GM21619 (cell line): ENCODE measurements at regions not wholly inside any gene's neighbourhood (a gene's known extent, or its start where the extent isn't known, plus 50 kb on each side); places are given as distances from the start of the nearest gene placed in this dataset.
A peak's percentile ranks its signal among the peaks of the same experiment; 100 is the strongest.

Source experiments
- ATAC-seq: cut with Tn5 transposase; IDR thresholded peaks from one replicate; pipeline ENCODE4 v1.9.1; 2021; ENCODE audit not compliant: unreplicated experiment

DNA sequence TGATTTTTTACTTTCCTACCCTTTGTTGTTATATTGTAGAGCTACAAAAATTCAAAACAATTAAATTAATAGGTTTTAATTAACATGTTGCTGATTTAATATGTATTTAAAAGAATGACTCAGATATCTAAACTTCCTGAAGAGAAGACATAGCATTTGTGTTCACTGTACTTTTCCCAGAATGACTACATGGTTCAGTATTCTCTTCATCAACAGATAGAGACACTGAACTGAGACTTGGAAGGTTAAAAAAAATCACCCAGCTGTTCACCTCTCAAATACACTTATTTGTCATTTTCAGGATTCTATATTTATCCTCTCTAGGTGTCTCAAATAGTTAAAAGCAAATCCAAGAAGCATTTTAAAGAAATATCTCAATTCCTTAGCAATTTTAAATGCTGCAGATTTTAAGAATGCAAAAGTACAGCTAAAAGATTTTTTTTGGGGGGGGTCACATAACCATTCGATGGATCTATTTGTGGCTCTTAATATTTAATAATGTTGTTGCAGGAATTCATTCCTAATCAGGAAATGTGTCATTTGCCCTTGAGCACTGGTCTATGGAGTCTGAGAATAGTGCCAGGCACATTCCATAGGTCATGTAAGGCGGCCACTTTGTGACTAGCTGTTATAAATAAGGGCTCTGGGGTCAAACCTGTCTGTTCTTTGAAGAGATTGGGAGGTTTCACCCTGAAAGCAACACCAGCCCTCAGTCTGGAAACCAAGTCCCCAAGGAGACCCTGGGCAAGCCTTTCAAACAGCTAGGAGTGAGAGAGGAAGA, 463.1 kb downstream of the NR2F1-AS1 start:
- no peak for ATAC-seq

- ATAC-seq, result no peak
Measured at GRCh38 chr5:93107805-93108520, 473.1 kb downstream of the NR2F1-AS1 start.

GRCh38 chr5:93107141-93107540, 473.9 kb downstream of the NR2F1-AS1 start:
- no peak for ATAC-seq

GRCh38 chr5:93101661-93102060, 479.4 kb downstream of the NR2F1-AS1 start:
- no peak for ATAC-seq

GRCh38 chr5:93100976-93101375, 480.0 kb downstream of the NR2F1-AS1 start:
- no peak for ATAC-seq

- ATAC-seq, result no peak
Measured at GRCh38 chr5:93100428-93100827, 480.6 kb downstream of the NR2F1-AS1 start.

DNA sequence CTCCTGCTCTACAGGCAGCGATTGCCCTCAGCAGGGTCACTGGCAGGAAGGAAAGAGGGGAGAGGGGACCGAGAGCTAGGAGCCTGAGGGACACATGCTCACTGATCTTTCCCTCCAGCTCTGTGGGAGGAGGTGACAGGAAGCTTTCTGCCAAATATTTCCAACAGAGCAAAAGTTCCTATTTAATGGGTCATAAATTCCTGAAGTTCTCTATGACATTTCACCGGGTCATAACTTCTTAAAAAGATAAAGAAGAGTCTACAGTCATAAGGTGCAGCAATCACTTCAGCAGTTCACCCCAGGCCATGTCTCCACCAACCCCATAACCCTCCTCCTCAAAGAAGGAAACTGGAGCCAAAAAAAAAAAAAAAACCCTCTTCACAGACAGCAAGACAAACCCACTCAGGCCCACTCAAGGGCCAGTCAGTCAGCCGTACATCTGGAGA, 481.1 kb downstream of the NR2F1-AS1 start:
- ATAC-seq, result no peak

DNA sequence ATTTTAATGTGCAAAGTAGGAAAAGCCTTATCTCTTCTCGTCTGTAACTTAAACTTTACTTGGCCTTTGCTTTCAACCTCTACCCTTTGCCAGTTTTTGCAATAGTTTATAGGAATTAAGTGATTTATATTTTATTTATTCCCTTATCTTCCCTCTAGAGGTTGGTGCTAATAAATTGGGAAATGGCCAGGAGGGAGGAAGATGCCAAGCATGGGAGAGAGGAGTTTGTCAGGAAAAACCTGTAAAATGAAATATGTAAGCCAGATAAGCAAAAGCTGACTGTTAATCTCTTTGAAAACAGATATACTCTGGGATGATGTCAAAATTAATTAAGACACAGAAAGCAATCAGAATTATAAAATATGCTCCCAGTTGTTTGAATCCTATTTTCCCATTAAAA, 484.5 kb downstream of the NR2F1-AS1 start:
- ATAC-seq, result no peak

DNA sequence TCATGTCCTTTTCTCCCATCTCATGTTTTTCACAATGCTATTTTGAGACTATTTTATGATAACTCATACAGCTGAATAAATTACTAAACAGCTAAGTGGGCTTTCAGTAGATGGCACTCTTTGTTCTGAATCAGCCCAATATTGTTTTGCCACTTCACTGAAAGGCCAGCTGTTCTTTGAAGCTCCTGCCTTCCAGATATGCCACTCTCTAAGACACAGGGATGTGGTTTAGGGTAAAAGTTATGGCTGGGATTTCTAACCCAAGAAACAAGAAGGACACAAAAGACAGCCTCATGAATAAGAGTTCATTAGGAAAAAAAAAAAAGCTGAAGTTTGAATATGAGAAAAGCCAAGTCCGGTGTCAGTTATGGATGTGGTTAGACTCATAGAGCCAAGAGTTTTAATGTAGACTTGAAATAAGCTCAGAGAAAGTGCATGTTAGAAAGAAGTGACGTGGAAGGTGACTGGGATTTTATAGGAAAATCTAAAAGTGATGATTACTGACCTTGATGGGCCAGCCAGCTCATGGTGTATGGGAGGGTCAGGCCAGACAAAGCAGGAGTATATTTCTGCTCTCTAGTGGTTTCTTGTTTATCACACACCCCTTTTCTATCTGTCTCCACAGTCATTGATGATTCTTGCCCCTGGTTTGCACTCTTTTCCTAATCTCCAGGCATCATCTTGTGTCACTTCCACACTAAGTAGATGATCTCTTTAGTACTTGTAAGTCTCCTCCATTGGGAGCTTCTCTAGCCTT, 488.5 kb downstream of the NR2F1-AS1 start:
- ATAC-seq, result no peak

DNA sequence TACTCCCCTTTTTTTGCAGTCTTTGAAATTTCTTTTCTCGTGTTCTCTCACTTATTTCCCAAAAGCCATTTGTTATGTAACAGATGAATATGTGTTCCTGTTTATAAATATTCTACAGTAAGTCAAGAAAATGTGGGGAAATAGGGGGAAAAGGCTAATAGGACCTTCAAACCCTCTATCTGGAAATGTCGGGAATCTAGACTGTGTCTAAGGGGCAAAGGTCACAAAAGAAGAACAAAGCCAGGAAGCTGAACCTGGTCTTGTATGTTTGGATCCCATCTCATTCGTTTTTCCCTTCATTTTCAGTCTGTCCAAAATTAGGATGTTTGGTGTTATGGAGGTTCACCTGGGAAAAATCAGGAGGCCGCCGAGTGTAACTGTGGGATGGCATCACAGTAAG, 490.3 kb downstream of the NR2F1-AS1 start:
- no peak for ATAC-seq

GRCh38 chr5:93088592-93089389, 492.2 kb downstream of the NR2F1-AS1 start:
- no peak for ATAC-seq

DNA sequence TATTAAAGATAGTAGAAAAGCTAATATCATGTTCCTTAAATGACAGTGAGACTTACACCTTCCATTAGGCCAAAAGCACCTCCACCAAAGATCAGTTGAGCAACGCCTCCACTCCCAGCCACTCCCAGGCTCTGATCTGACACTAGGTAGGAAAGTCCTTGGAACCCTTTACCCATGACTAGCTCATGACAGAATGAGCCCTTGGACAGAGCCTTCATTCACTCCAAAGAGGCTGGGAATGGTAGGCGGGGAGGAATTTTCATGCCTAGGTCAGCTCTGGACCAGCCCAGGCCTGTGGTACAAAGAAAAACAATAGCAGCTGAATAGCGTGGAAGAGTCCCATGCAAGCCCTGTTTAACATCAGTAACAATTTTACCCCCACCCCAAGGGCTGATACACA, 493.7 kb downstream of the NR2F1-AS1 start:
- no peak for ATAC-seq

GRCh38 chr5:93082981-93083380, 498.0 kb downstream of the NR2F1-AS1 start:
- no peak for ATAC-seq

DNA sequence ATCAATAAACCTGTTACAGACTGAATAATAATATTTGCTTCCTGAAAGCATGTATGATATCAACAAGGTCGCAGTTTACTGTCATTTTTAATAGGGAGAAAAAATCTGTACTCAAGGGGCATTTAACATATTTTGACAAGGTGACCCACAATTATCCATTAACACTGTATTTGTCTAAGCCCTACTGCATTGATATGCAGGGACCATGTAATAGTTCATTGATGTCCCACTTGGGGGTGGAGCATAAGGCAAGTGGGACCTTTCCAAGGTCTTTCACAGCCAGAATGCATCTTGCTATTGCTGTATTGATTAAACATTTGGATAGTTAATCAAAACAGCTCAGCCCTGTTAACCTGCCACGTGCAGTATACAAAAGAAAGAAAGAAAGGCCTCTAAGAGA, 502.0 kb downstream of the NR2F1-AS1 start:
- ATAC-seq, result no peak

DNA sequence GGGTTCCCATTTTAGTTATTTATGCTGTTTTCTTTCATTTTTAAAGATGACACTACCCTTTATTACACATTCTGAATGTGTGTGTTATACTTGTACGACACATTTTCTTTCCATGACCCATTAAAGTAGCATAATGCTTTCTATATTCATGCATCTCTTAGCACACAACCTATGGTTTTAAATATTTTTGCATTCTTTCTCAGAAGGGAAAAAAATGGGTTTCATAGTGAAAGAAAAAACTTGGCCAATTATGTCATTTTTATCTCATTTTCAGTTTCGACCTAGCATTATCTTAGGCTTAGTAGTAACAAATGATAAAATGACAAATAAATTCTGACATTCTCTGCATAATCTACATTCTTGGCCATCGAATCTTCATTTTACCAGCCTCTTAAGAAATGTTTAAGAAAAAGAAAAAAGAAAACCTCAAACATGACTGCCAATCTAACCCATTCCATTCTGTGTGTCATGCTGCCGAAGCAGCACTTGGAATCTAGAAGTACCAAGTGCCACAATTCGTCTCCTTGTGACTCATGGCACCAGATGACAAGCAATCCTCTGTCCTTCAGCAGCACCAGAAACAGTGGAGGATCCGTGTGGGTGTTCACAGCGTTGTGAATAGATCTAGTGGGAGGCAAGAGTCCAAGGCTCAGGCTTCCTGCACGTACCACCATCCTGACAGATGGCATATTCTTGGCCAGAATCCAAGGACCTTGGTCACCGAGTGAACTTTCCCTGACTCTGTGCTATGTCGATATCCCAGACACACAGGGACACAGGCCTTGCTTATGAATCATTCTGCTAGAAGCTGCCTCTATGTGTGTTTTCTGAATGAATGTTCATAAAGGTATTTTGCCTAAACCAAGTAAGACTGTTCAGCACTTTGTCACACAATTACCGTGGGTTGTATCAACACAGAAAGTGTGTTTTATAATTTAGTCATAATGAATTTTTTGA, 502.7 kb downstream of the NR2F1-AS1 start:
- peak; percentile 71 for ATAC-seq

DNA sequence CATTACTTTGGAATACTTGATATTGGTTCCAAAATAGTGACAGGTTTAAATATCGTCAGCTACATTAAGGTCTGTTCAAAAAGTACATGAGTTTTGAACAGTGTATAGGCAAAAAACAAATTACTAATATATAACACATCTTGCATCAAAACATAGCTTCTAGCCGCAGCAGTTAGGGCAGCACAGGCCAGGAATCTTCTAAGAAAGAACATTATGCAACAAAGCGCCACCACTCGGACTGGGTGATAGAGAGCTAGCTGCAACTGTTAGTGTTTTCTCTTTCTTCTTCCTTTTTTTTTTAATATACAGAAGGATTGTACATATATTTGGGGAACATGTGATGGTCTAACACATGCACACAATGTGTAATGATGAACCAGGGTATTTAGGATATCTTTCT, 504.5 kb downstream of the NR2F1-AS1 start:
- no peak for ATAC-seq

DNA sequence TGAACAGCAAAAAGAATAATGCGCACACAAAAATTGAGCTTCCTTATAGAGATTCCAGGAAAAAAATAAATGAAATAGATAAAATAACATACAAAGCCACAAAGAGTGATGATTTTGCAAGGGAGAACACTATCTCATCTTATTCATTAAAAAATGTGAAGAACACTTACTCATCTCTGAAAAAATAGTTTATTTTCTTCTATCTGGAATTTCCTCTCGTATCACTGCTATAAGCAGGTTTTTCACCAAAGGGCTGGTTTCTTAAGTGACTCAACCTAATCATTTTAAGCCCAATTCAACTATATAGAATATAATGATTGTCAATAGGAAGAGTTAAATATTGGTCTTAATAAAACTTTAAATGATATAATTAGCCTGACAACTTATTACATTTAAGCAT, 504.9 kb downstream of the NR2F1-AS1 start:
- no peak for ATAC-seq

DNA sequence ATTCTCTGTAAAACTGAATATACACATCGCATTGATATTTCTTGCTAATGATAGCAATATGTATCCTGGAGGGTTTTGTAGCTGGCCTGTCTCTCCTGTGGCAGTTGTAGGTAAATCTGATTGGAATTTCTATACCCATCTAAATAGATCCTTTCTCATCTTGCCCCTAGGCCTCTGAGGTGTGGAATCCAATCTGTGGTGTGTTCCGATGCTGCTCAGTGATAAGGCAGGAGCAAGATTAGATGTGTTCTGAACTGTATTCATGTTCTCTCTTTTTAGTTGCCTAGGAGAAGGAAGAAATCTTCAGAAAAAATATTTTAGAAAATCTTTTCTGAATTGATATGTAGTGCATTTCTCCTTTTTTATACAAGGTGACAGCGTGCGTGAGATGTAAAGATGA, 507.5 kb downstream of the NR2F1-AS1 start:
- ATAC-seq, result no peak

- no peak for ATAC-seq
Measured at GRCh38 chr5:93072831-93073459, 508.1 kb downstream of the NR2F1-AS1 start.
